ENCODE measurements at regions not wholly inside any gene's neighbourhood (a gene's known extent, or its start where the extent isn't known, plus 50 kb on each side); places are given as distances from the start of the nearest gene placed in this dataset.
"Not testable (repeated sequence)": the region's sequence is repeated elsewhere in the genome, so short reads cannot be mapped to it uniquely, and the experiment has no call there.

DNA sequence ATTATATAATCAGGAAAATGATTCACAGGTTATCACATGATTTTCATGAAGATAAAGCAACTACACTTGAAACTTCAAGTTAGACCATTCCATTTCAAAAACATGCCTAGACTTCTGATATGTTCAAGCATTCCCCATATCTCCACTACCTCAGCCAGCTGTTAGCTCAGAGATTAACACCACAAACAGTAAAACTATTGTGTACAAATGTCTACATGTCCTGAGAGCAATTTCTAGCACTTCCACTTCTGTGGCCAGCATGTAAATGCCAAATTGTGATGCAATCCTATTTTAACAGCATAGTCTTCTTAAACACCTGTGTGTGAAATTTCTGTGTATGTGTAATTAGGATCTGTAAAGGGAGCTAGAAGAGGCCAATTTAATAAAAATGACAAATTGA, 1271.3 kb downstream of the CDY2B start:
- ATAC-seq (replicated peaks): no peak
- Mint-ChIP-seq H3K27ac (no peak overlapping the region), H3K36me3 (no peaks in the 10 kb centered on the region)

DNA sequence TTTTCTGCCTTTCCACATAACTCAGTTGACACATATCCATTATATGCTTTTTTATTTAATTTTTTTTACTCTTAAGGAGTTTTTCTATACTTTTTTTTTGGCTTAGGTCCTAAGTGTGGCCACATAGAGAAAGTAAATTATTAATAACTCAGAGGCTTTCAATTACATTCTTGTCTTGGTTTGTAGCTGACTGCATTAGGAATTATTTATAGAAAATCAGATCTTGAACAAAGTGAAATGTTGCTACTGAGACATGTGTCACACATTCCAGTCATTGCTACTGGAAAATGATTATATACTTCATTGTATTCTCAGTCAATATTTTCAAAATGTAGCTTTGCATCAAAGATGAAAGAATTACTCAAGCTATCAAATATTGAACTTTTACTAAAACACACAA, 1277.9 kb downstream of the CDY2B start:
- H3K27me3 Mint-ChIP-seq: no peaks in the 10 kb centered on the region
- H3K9me3 Mint-ChIP-seq: no peaks in the 10 kb centered on the region
- H3K4me3 Mint-ChIP-seq: no peak overlapping the region
- ATAC-seq (replicated peaks): no peak
- no peak overlapping the region for H3K27ac Mint-ChIP-seq
- no peaks in the 10 kb centered on the region for H3K4me1 Mint-ChIP-seq
- H3K36me3 Mint-ChIP-seq: no peaks in the 10 kb centered on the region
- no peak for DNase-seq

More for the DNA sequence above, 1271.3 kb downstream of the CDY2B start:
- Mint-ChIP-seq H3K9me3 (no peaks in the 10 kb centered on the region), H3K27me3 (no peaks in the 10 kb centered on the region), H3K4me1 (no peaks in the 10 kb centered on the region), H3K4me3 (no peak overlapping the region)
- no peak for DNase-seq

DNA sequence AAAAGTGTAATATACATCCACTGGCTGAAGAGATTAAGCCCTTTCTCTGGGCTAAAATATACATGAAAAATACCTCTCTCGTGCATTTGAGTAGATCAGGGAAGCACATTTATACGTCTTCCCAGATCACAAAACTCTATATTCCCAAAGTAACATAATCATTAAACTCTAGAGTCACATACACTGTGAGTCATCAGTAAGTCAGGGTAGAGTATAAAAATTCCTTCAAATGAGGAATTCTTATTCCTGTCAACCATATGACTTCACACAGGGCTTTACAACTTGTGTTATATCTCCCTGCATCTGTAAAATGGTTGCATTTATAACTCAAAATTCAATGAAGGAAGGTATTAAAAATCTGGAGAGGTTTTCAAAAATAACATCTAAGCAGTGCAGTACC, 1278.4 kb downstream of the CDY2B start:
- Mint-ChIP-seq H3K9me3 (no peaks in the 10 kb centered on the region), H3K27me3 (no peaks in the 10 kb centered on the region), H3K4me1 (no peaks in the 10 kb centered on the region), H3K36me3 (no peaks in the 10 kb centered on the region), H3K4me3 (no peak overlapping the region), H3K27ac (no peak overlapping the region)
- DNase-seq (no peak), ATAC-seq (replicated peaks) (no peak)

DNA sequence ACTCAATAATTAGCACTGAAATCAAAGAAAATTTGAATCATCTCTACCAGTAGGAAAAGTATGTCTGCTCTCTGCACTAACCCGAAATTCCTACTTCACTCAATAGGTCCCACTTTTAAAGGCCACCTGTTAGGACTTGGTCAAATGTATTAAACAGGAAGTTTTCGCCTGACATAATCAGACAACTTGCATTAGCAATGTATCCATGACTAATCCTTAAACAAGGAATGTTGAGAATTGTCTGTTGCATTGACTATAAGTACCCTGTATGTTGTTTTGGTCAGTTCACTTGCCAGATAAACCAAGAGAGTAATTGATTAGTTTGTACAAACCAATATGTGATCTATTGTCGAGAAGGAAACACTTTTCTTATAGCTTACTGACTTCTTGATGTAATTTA, 1308.0 kb downstream of the CDY2B start:
- Mint-ChIP-seq H3K36me3 (no peaks in the 10 kb centered on the region), H3K27me3 (no peaks in the 10 kb centered on the region), H3K9me3 (no peaks in the 10 kb centered on the region), H3K4me1 (no peaks in the 10 kb centered on the region), H3K4me3 (no peak overlapping the region), H3K27ac (no peak overlapping the region)
- DNase-seq (no peak), ATAC-seq (replicated peaks) (no peak)

DNA sequence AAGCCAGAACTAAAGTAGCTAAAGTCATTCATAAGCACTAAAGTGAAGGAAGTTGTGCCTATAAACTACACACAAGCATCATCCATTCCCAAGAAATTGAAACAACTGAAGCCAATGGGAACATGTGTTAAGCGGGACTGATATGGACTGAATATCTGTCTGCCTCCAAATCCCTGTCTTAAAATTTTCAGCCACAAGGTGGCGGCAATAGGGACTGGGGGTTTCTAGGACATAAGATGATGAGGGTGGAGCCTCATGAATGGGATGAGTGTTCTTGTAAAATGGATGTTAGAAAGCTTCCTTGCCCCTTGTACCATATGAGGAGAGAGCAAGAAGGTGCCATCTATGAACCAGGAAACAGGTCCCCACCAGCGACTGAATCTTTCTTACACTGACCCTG, 1317.5 kb downstream of the CDY2B start:
- Mint-ChIP-seq H3K27me3 (no peaks in the 10 kb centered on the region), H3K4me1 (no peaks in the 10 kb centered on the region), H3K27ac (no peak overlapping the region), H3K9me3 (no peaks in the 10 kb centered on the region), H3K4me3 (no peak overlapping the region), H3K36me3 (no peaks in the 10 kb centered on the region)
- DNase-seq (no peak), ATAC-seq (replicated peaks) (no peak)

DNA sequence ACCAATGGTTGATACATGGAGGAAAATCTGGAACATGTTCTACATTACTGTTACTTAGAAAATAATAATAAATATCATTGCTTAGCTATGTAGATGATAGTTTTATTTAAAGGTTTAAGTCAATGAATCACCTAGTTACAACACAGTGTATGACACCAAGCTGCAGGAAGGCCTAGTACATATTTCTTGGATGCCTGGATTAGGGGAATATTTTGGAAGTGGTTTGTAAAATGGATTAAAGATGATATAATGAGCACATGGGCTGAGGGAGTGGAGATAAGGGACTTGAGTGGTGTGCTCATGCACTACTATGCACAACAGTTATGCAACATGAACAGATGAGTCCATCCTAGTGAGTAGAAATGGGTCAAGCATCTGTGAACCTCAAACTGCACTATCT, 1358.0 kb downstream of the CDY2B start:
- ATAC-seq (replicated peaks) (no peak), DNase-seq (no peak)
- Mint-ChIP-seq H3K4me1 (no peaks in the 10 kb centered on the region), H3K4me3 (no peak overlapping the region), H3K36me3 (no peaks in the 10 kb centered on the region), H3K27me3 (no peaks in the 10 kb centered on the region), H3K27ac (no peak overlapping the region), H3K9me3 (peaks cover 0 to 2% of the 10 kb centered on the region in 2 donors)

DNA sequence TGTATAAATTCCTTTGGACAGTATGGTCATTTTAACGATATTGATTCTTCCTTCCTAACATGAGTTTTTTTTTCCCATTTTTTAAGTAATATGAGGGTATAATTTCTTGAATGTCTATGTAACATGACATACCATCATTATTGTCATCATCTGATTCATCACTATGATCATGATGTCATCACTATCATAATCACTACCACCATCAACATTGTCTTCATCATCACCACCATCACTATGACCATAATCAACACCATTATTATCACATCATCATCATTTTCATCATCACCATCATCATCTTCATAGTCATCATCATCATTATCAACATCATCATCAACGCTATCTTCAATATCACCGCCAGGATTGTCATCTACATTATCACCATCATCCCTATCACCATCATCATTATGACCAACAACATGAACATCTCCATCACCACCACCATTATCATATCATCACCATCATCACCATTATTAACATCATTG, 1377.2 kb downstream of the CDY2B start:
- Mint-ChIP-seq H3K27ac (no peak overlapping the region), H3K27me3 (no peaks in the 10 kb centered on the region), H3K4me3 (no peak overlapping the region), H3K4me1 (no peaks in the 10 kb centered on the region), H3K36me3 (no peaks in the 10 kb centered on the region), H3K9me3 (peaks cover 0 to 3% of the 10 kb centered on the region in 2 donors)
- no peak for DNase-seq
- ATAC-seq (replicated peaks): no peak

DNA sequence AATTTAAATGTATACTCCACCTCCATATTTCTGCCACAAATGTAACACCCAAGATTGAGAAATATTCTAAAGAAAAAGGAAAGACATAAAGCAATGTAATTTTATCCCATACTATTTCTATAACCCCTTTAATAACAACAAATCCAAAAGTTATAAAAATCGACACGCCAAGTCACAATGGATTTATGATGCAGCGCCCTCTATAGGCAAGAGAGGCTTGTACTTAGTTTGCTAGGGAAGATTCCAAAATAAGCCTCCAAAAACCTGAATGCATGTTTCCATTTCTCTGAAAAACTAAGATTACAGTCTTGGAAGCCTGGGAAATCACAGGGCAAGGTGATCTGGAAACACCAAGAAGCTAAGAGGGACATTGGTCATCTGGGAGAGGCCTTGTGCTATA, 1389.3 kb downstream of the CDY2B start:
- H3K36me3 Mint-ChIP-seq: no peaks in the 10 kb centered on the region
- no peak for DNase-seq
- H3K4me1 Mint-ChIP-seq: no peaks in the 10 kb centered on the region
- H3K9me3 Mint-ChIP-seq: no peaks in the 10 kb centered on the region
- no peaks in the 10 kb centered on the region for H3K27me3 Mint-ChIP-seq
- H3K27ac Mint-ChIP-seq: no peak overlapping the region
- H3K4me3 Mint-ChIP-seq: no peak overlapping the region
- ATAC-seq (replicated peaks): no peak

DNA sequence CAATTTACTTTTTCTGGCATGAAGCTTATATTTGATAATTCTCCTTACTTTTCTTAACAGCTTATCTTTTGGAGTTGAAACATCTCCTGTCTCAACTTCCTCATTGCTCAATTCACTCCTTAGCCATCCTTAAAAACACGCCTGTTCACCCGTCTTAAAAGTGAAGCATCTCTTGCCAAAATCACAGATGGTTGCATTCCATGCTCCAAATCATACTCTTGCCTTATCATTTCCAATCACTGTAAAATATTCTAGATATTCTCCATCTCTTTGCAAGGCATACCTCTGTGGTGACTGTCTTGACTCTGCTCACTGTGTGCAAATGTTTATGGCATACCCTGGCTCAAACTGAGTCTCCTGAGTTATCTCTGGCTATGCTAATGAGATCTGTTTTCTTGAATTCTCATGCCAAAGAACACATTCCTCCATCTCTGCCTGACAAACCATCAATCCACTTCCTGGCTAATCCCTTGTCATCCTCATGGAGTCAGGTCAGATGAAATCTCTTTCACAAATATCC, 1393.3 kb downstream of the CDY2B start:
- DNase-seq (no peak), ATAC-seq (replicated peaks) (no peak)
- no peaks in the 10 kb centered on the region for H3K4me1 Mint-ChIP-seq
- H3K27me3 Mint-ChIP-seq: no peaks in the 10 kb centered on the region
- H3K9me3 Mint-ChIP-seq: peaks cover 0 to 3% of the 10 kb centered on the region in 2 donors
- H3K27ac Mint-ChIP-seq: no peak overlapping the region
- H3K36me3 Mint-ChIP-seq: no peaks in the 10 kb centered on the region
- H3K4me3 Mint-ChIP-seq: no peak overlapping the region

DNA sequence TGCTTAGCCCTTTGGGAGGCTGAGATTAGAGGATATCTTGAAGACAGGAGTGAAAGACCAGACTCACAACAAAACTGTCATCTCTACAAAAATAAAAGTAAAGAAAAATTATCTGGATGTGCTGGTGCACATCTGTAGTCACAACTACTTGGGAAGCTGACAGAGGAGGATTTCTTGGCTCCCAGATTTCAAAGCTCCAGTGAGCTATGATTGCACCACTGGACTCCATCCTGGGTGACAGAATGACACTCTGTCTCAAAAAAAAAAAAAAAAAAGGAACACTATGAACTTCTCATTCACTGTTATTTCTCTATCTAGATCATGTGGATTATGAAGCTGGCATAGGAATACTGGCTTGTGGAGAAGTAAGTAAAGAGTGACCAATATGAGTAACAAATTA, 1400.0 kb downstream of the CDY2B start:
- DNase-seq: no peak
- no peaks in the 10 kb centered on the region for H3K27me3 Mint-ChIP-seq
- no peak overlapping the region for H3K27ac Mint-ChIP-seq
- peaks cover 0 to 6% of the 10 kb centered on the region in 2 donors for H3K9me3 Mint-ChIP-seq
- no peaks in the 10 kb centered on the region for H3K36me3 Mint-ChIP-seq
- ATAC-seq (replicated peaks): no peak
- H3K4me1 Mint-ChIP-seq: no peaks in the 10 kb centered on the region
- no peak overlapping the region for H3K4me3 Mint-ChIP-seq

DNA sequence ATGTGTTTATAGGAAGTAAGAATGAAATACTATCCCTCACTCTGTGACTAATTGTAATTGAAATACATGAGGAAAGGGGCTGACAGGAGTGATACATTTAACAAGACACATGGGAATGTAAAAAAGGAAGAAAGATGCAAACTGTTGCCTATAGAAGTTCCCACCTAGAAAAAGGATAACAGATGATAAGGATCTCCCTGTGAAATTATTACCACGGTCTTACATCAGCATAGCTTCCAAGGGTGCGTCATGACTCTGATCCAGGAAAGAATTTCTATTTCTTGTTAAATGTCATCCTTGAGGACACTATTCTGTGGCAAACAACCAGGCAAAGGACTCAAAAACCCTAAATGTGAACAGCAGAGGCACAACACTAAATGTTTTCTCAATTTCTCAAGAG, 1406.0 kb downstream of the CDY2B start:
- no peaks in the 10 kb centered on the region for H3K27me3 Mint-ChIP-seq
- ATAC-seq (replicated peaks): no peak
- H3K36me3 Mint-ChIP-seq: no peaks in the 10 kb centered on the region
- DNase-seq: no peak
- H3K4me3 Mint-ChIP-seq: no peak overlapping the region
- no peak overlapping the region for H3K27ac Mint-ChIP-seq
- H3K9me3 Mint-ChIP-seq: peaks cover 0 to 5% of the 10 kb centered on the region in 2 donors
- H3K4me1 Mint-ChIP-seq: no peaks in the 10 kb centered on the region

DNA sequence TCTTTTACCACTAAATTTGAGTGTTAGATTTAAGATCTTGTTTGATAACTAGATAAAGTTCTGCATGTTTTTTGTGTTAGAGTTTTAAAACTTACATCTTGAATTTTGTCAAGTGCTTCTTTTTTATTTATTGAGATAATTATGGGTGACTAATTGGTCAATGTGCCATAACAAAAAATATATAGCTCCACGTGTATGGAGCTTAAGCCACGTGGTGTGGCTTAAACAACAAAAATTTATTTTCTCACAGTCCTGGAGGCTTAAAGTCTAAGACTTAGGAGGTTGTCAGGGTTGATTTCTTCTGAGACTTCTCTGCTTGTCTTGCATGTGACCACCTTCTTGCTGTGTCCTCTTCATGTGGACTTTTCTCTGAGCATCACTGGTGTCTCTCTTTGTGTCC, 1425.2 kb downstream of the CDY2B start:
- Mint-ChIP-seq H3K4me1 (no peaks in the 10 kb centered on the region), H3K9me3 (peaks cover 0 to 2% of the 10 kb centered on the region in 2 donors), H3K36me3 (no peaks in the 10 kb centered on the region), H3K27me3 (no peaks in the 10 kb centered on the region), H3K4me3 (no peak overlapping the region), H3K27ac (no peak overlapping the region)
- ATAC-seq (replicated peaks): no peak
- DNase-seq: no peak

DNA sequence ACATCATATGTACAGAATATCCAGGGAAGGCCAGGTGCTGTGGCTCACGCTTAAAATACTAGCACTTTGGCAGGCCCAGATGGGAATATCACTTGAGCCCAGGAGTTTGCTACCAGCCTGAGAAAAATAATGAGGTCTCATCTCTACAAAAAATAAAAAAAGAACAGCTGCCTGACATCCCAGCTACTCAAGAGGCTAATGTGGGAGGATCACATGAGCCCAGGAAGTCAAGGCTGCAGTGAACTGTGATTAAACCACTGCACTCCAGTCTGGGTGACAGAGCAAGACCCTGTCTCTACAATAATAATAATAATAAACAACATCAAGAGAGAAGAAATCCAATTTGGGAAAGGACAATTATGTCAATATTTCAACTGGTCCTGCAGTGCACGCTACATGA, 1433.9 kb downstream of the CDY2B start:
- H3K4me1 Mint-ChIP-seq: no peaks in the 10 kb centered on the region
- DNase-seq (no peak), ATAC-seq (replicated peaks) (no peak)
- no peak overlapping the region for H3K27ac Mint-ChIP-seq
- H3K4me3 Mint-ChIP-seq: no peak overlapping the region
- H3K27me3 Mint-ChIP-seq: no peaks in the 10 kb centered on the region
- no peaks in the 10 kb centered on the region for H3K9me3 Mint-ChIP-seq
- no peaks in the 10 kb centered on the region for H3K36me3 Mint-ChIP-seq

DNA sequence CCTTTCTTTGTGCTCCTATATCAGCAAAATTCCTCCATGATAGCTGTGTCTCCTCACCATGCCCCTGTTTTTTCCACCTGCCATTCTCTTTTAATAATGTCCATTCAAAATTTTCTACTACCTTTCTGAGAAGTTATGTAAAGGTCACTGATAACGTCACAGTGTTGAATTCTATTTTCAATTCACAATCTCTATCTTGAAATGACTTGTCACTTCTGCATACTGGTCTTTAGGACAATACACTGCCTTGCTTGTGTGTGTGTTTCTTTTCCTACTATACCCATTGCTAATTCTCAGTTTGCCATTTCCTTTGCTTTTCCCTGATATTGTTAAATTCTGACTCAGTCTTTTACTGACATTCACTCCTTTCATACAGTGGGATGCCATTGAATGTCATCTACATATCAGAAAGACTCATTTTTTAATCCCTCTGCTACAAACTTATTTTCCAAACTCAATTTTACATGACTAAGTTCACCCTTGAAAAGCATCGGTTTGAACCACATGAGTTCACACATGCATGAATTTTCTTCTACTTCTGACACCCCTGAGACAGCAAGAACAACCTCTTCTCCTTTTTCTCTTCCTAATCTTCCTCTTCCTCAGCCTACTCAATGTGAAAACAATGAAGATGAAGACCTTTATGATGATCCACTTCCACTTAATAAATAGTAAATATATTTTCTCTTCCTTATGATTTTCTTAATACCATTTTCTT, 1470.7 kb downstream of the CDY2B start:
- not testable (repeated sequence) for DNase-seq

DNA sequence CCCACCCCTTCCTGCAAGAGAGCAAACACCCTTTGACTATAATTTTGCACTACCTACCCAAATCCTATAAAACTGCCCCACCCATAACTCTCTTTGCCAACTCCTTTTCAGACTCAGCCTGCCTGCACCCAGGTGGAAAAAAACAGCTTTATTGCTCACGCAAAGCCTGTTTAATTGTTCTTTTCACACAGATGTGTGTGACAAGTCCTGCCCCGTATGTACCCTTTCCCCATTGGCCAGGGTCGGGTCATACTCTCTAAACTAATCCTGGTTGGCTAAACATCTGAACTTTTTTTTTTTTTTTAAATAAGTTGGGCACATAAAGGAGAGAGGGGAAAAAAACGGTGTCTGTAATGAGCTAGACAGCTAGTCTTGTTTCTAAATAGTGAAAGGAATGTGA, 1500.6 kb downstream of the CDY2B start:
- H3K4me3 Mint-ChIP-seq; H3K9me3 Mint-ChIP-seq; H3K36me3 Mint-ChIP-seq; H3K4me1 Mint-ChIP-seq; H3K27me3 Mint-ChIP-seq; H3K27ac Mint-ChIP-seq; ATAC-seq (replicated peaks); DNase-seq: not testable (repeated sequence)

More for the DNA sequence above, 1470.7 kb downstream of the CDY2B start:
- H3K27ac Mint-ChIP-seq; ATAC-seq (replicated peaks); H3K36me3 Mint-ChIP-seq; H3K27me3 Mint-ChIP-seq; H3K4me3 Mint-ChIP-seq; H3K4me1 Mint-ChIP-seq; H3K9me3 Mint-ChIP-seq: not testable (repeated sequence)

Measured in stimulated activated naive B cell treated with anti-CD40 and anti-IgM and Interleukin-4, amounts not matched to agents 10 μg/mL and 1 μg/mL and 100 μg/mL, for 72 hours (primary cell).